ENCODE measurements at regions not wholly inside any gene's neighbourhood (a gene's known extent, or its start where the extent isn't known, plus 50 kb on each side); places are given as distances from the start of the nearest gene placed in this dataset.

DNA sequence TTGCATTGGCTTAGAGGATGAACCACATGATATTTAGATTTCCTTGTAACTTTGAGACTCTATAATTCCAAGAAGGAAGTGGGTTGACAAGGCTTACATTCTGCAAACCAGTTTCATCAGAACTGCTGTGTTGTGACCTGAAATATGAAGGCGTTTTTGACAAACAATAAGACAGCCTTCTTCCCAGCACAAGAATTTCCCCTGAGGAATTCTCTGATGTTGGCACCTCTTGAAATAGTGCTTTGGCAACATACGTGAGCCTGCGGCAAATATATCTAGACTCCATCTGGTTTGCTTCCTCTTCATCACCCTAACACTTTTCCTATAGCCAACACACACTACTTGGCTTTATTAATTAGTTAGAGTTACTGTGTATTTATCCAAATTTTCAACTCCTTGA lies 585.5 kb upstream of the SOX9 start:
- TF ChIP-seq CTCF (conservative IDR thresholded peaks at IDR 0.05; ENCODE audit: low read length) (no peak), EZH2phosphoT487 (IDR thresholded peaks at IDR 0.05; ENCODE audit: borderline replicate concordance) (no peak)

Measured in Loucy (cell line).